NCI-H510A treated with DMSO at 0.1 percent for 48 hours (cell line): ENCODE measurements at regions not wholly inside any gene's neighbourhood (a gene's known extent, or its start where the extent isn't known, plus 50 kb on each side); places are given as distances from the start of the nearest gene placed in this dataset.
"Not testable (repeated sequence)": the region's sequence is repeated elsewhere in the genome, so short reads cannot be mapped to it uniquely, and the experiment has no call there.

Source experiments
- DNase-seq: peaks from one replicate; lab custom pipeline; 2025; lab: John Stamatoyannopoulos, UW

- DNase-seq: no peak
Measured at GRCh38 chr14:89490466-89490865, 73.4 kb upstream of the FOXN3 start.

- peak; percentile 66 for DNase-seq
Measured at GRCh38 chr14:89489761-89490437, 72.9 kb upstream of the FOXN3 start.

- DNase-seq: no peak
Measured at GRCh38 chr14:89486961-89487360, 69.9 kb upstream of the FOXN3 start.

- no peak for DNase-seq
Measured at GRCh38 chr14:89486505-89486904, 69.5 kb upstream of the FOXN3 start.

- DNase-seq: peak; percentile 64
Measured at GRCh38 chr14:89485264-89485663, 68.2 kb upstream of the FOXN3 start.

- no peak for DNase-seq
Measured at GRCh38 chr14:89484051-89484844, 67.2 kb upstream of the FOXN3 start.

- no peak for DNase-seq
Measured at GRCh38 chr14:89481196-89481595, 64.2 kb upstream of the FOXN3 start.

GRCh38 chr14:89480278-89480677 is 63.2 kb upstream of the FOXN3 start:
- DNase-seq: no peak

GRCh38 chr14:89479802-89480201 is 62.8 kb upstream of the FOXN3 start:
- DNase-seq: no peak

GRCh38 chr14:89477391-89477790 is 60.4 kb upstream of the FOXN3 start:
- no peak for DNase-seq

GRCh38 chr14:89476354-89476896 is 59.4 kb upstream of the FOXN3 start:
- no peak for DNase-seq

GRCh38 chr14:89474464-89474863 is 57.4 kb upstream of the FOXN3 start:
- DNase-seq: no peak

GRCh38 chr14:89473989-89474388 is 57.0 kb upstream of the FOXN3 start:
- no peak for DNase-seq

- DNase-seq: no peak
Measured at GRCh38 chr14:89473569-89473968, 56.5 kb upstream of the FOXN3 start.

- no peak for DNase-seq
Measured at GRCh38 chr14:89470401-89470800, 53.4 kb upstream of the FOXN3 start.

GRCh38 chr14:89469210-89470198 is 52.5 kb upstream of the FOXN3 start:
- DNase-seq: no peak

- DNase-seq: no peak
Measured at GRCh38 chr14:89468566-89468965, 51.5 kb upstream of the FOXN3 start.

GRCh38 chr14:89468030-89468429 is 51.0 kb upstream of the FOXN3 start:
- DNase-seq: not testable (repeated sequence)

- DNase-seq: peak; percentile 41
Measured at GRCh38 chr14:89466944-89467343, 49.9 kb upstream of the FOXN3 start.
